Natural killer cell (primary cell): ENCODE measurements at regions not wholly inside any gene's neighbourhood (a gene's known extent, or its start where the extent isn't known, plus 50 kb on each side); places are given as distances from the start of the nearest gene placed in this dataset.

ENCODE experiments used
- ATAC-seq, 3 donors: fragments of 150-1000 bp in 2 of 3; fragments of 200-7000 bp in 1 of 3; cut with Tn5 transposase; 1 replicate in 1 of 3; 2 replicates in 2 of 3; pipeline ENCODE4 v1.10.0; 2021; ENCODE audit warnings: mild to moderate bottlenecking in 2 of 3, moderate library complexity in 2 of 3
- DNase-seq, 2 donors: peaks; one replicate each; pipeline versions ENCODE4 v3.0.0 to v3.0.0-alpha.2; 2013 to 2021; ENCODE audit warnings: mixed read lengths in 1 of 2
- H3K27ac ChIP-seq: one replicate; pipeline ENCODE4 v1.5.1; 2013; ENCODE audit warnings: mild to moderate bottlenecking, low read length
- H3K27me3 ChIP-seq: one replicate; pipeline ENCODE4 v1.6.1; 2013; ENCODE audit warnings: low read length; ENCODE audit not compliant: control insufficient read depth, insufficient read depth
- H3K36me3 ChIP-seq: one replicate; pipeline ENCODE4 v1.6.1; 2013; ENCODE audit warnings: low read length; ENCODE audit not compliant: control insufficient read depth, insufficient read depth
- H3K4me1 ChIP-seq: one replicate; pipeline ENCODE4 v1.6.1; 2013; ENCODE audit warnings: low read length; ENCODE audit not compliant: control insufficient read depth, insufficient read depth
- H3K4me3 ChIP-seq: one replicate; pipeline ENCODE4 v1.5.1; 2013; ENCODE audit warnings: low read length
- H3K9me3 ChIP-seq: one replicate; pipeline ENCODE4 v1.6.1; 2013; ENCODE audit warnings: low read length; ENCODE audit not compliant: control insufficient read depth, insufficient read depth
- H3K27ac Mint-ChIP-seq, 2 donors: one replicate each; pipeline ENCODE4 v1.8.0; 2022; ENCODE audit warnings: mild to moderate bottlenecking in 2 of 2, mixed read lengths in 2 of 2, moderate library complexity in 1 of 2
- H3K27me3 Mint-ChIP-seq, 2 donors: one replicate each; pipeline ENCODE4 v1.8.0; 2022; ENCODE audit warnings: low read depth in 2 of 2, mixed read lengths in 2 of 2
- H3K36me3 Mint-ChIP-seq: one replicate; pipeline ENCODE4 v1.8.0; 2022; ENCODE audit warnings: mixed read lengths
- H3K4me1 Mint-ChIP-seq, 2 donors: one replicate each; pipeline ENCODE4 v1.8.0; 2022; ENCODE audit warnings: mixed read lengths in 2 of 2
- H3K4me3 Mint-ChIP-seq: one replicate; pipeline ENCODE4 v1.8.0; 2022; ENCODE audit warnings: mild to moderate bottlenecking, moderate library complexity, mixed read lengths
- H3K9me3 Mint-ChIP-seq, 2 donors: one replicate each; pipeline ENCODE4 v1.8.0; 2022; ENCODE audit warnings: mixed read lengths in 2 of 2
- CTCF ChIP-seq: fragments of 200-600 bp; IDR thresholded peaks from one replicate; pipeline ENCODE4 v1.8.0; 2022; ENCODE audit warnings: antibody characterized with exemption
- WGBS: methylation state at CpG from one replicate; pipeline ENCODE4 v1.1.7; 2013; ENCODE audit warnings: missing lambda C conversion rate; ENCODE audit not compliant: insufficient coverage; 5-methylcytosine and 5-hydroxymethylcytosine counted together
- intact Hi-C: fragments of 100-400 bp; cut with micrococcal nuclease; formaldehyde crosslinking; loops from one replicate; pipeline ENCODE4 v1.14.2; 2022

- Mint-ChIP-seq H3K27ac (no peak overlapping the region), H3K4me1 (no peaks in the 10 kb centered on the region), H3K36me3 (no peaks in the 10 kb centered on the region), H3K27me3 (no peaks in the 10 kb centered on the region), H3K9me3 (peaks cover 0 to 4% of the 10 kb centered on the region in 2 donors), H3K4me3 (no peak overlapping the region)
- DNase-seq, result no peak
- no peak overlapping the region for H3K4me3 ChIP-seq
- no peak overlapping the region for H3K27ac ChIP-seq
- H3K36me3 ChIP-seq, result no peaks in the 10 kb centered on the region
- no peaks in the 10 kb centered on the region for H3K4me1 ChIP-seq
- no peaks in the 10 kb centered on the region for H3K27me3 ChIP-seq
- intact Hi-C loops, result no loop called here
- WGBS, result 78% methylated on average over 1 of the region's 2 CpGs
- TF ChIP-seq CTCF, result no peak
- ATAC-seq, result no peak
- H3K9me3 ChIP-seq, result no peaks in the 10 kb centered on the region
These were observed 369.6 kb upstream of the MARCKS start for GRCh38 chr6:113487489-113488058.

GRCh38 chr6:113488061-113488460 is 369.1 kb upstream of the MARCKS start:
- intact Hi-C loops, result no loop called here
- Mint-ChIP-seq H3K4me1 (no peaks in the 10 kb centered on the region), H3K27me3 (no peaks in the 10 kb centered on the region), H3K36me3 (no peaks in the 10 kb centered on the region), H3K27ac (no peak overlapping the region), H3K4me3 (no peak overlapping the region), H3K9me3 (peaks cover 0 to 4% of the 10 kb centered on the region in 2 donors)
- no peak overlapping the region for H3K27ac ChIP-seq
- no peaks in the 10 kb centered on the region for H3K4me1 ChIP-seq
- no peak overlapping the region for H3K4me3 ChIP-seq
- 69% methylated on average over 1 of the region's 2 CpGs for WGBS
- DNase-seq, result no peak
- no peaks in the 10 kb centered on the region for H3K36me3 ChIP-seq
- TF ChIP-seq CTCF, result no peak
- H3K9me3 ChIP-seq, result no peaks in the 10 kb centered on the region
- ATAC-seq, result no peak
- H3K27me3 ChIP-seq, result no peaks in the 10 kb centered on the region

DNA sequence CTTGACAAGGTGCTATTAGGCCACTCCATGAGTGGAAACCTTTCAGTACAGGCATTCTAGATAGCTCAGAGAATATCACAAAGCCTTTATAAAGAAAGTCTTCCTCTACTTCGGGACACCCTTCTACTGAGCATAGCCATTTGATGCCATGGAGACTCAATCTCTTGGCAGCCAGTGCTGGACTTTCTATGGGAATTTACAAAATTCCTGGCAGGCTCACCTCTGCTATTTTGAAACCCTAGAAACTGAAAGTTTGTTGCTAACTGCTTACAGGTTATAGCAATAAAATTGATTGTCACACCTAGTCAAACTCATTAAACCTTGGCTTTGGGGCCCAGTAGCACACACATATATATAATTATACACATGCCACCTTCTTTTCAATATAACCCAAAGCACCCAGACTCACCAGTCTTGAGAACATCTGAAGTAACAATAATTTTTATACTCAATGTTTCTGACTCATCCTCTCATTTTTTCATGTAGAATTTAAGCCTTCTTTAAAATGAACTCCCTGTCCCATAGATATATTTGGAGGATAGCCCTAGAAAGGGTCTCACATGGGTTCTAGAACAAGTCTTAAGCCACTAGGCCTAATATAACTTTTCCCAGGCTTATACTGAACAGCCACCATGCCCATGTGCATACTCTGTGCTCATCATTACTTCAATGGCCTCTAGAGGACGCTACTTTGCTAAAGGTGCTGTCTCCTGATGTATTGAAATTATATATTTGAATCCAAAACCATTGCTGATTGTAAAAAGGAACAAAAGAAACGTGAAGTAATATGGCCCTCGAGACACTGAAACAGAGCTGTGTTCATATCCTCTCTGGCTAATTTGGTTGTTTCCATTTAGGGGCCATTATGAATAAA is 368.1 kb upstream of the MARCKS start:
- Histone ChIP-seq H3K27ac (no peak overlapping the region), H3K4me1 (no peaks in the 10 kb centered on the region), H3K4me3 (no peak overlapping the region), H3K9me3 (no peaks in the 10 kb centered on the region), H3K36me3 (no peaks in the 10 kb centered on the region), H3K27me3 (no peaks in the 10 kb centered on the region)
- intact Hi-C loops, result no loop called here
- Mint-ChIP-seq H3K27me3 (no peaks in the 10 kb centered on the region), H3K36me3 (no peaks in the 10 kb centered on the region), H3K4me3 (no peak overlapping the region), H3K4me1 (no peaks in the 10 kb centered on the region), H3K9me3 (peaks cover 0 to 4% of the 10 kb centered on the region in 2 donors), H3K27ac (no peak overlapping the region)
- WGBS, result 87% methylated on average over 3 of the region's 4 CpGs
- no peak for DNase-seq
- no peak for TF ChIP-seq CTCF
- ATAC-seq, result no peak
